ENCODE measurements at regions not wholly inside any gene's neighbourhood (a gene's known extent, or its start where the extent isn't known, plus 50 kb on each side); places are given as distances from the start of the nearest gene placed in this dataset.

GRCh38 chr1:229896861-229897260 is 170.2 kb upstream of the GALNT2 start:
- Mint-ChIP-seq H3K4me3 (ENCODE audit: unreplicated experiment) (no peak overlapping the region), H3K36me3 (ENCODE audit: insufficient read depth, unreplicated experiment) (no peaks in the 10 kb centered on the region), H3K4me1 (ENCODE audit: low read depth, unreplicated experiment) (peaks cover 12% of the 10 kb centered on the region), H3K27me3 (ENCODE audit: insufficient read depth, unreplicated experiment) (no peaks in the 10 kb centered on the region), H3K9me3 (ENCODE audit: unreplicated experiment) (peaks cover 7% of the 10 kb centered on the region), H3K27ac (ENCODE audit: unreplicated experiment) (no peak overlapping the region)
- H3K36me3 ChIP-seq (ENCODE audit: control insufficient read depth, insufficient read depth, low read length): no peaks in the 10 kb centered on the region
- ChIA-PET POLR2A (no interaction called here), CTCF (no interaction called here)
- no peak for DNase-seq
- no TSS peak for BruUV-seq (replicated peaks)
- intact Hi-C loops (cut with micrococcal nuclease; ENCODE audit: unreplicated experiment): no loop called here
- no peaks in the 10 kb centered on the region for H3K27me3 ChIP-seq (replicated peaks; ENCODE audit: control insufficient read depth, insufficient read depth, low read length)
- peaks cover 14% of the 10 kb centered on the region for H3K4me1 ChIP-seq
- TF ChIP-seq, protein P1, sequence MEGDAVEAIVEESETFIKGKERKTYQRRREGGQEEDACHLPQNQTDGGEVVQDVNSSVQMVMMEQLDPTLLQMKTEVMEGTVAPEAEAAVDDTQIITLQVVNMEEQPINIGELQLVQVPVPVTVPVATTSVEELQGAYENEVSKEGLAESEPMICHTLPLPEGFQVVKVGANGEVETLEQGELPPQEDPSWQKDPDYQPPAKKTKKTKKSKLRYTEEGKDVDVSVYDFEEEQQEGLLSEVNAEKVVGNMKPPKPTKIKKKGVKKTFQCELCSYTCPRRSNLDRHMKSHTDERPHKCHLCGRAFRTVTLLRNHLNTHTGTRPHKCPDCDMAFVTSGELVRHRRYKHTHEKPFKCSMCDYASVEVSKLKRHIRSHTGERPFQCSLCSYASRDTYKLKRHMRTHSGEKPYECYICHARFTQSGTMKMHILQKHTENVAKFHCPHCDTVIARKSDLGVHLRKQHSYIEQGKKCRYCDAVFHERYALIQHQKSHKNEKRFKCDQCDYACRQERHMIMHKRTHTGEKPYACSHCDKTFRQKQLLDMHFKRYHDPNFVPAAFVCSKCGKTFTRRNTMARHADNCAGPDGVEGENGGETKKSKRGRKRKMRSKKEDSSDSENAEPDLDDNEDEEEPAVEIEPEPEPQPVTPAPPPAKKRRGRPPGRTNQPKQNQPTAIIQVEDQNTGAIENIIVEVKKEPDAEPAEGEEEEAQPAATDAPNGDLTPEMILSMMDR (IDR thresholded peaks at IDR 0.05; ENCODE audit: insufficient read depth in 1 of 2, low read depth in 1 of 2, low read length in 1 of 2, severe bottlenecking in 1 of 2, unreplicated experiment in 1 of 2): no peak
- no peak overlapping the region for H3K4me3 ChIP-seq (ENCODE audit: low read depth, low read length)
- 0 out of 2 replicates have a peak, but pooled peaks cover 4% of the 10 kb centered on the region for H3K9me3 ChIP-seq

DNA sequence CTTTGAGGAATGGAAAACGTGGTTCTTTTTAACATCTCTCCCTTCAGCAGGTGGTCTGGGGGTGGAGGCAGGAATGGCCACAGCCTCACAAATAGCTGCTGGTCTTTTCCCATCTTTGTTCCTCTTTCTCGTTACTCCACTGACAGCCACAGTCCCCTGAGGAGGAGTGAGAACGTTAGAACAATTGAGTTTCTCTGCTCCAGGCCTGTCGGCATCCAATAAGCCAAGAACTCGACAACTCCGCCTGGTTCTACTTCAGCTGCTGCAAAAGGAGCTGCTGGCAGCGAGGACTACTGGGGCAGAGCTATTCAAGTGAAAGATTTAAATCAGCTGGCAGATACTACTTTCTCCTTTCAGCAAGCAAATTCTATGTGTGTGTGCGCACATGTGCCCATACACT is 169.5 kb upstream of the GALNT2 start:
- TF ChIP-seq, protein P1 (IDR thresholded peaks at IDR 0.05; ENCODE audit: insufficient read depth in 1 of 2, low read depth in 1 of 2, low read length in 1 of 2, severe bottlenecking in 1 of 2, unreplicated experiment in 1 of 2): no peak
- POLR2A ChIA-PET: no interaction called here
- H3K9me3 Mint-ChIP-seq (ENCODE audit: unreplicated experiment): peaks cover 12% of the 10 kb centered on the region
- H3K4me1 Mint-ChIP-seq (ENCODE audit: low read depth, unreplicated experiment): peaks cover 10% of the 10 kb centered on the region
- no TSS peak for BruUV-seq (replicated peaks)
- no peaks in the 10 kb centered on the region for H3K36me3 Mint-ChIP-seq (ENCODE audit: insufficient read depth, unreplicated experiment)
- no peak overlapping the region for H3K4me3 Mint-ChIP-seq (ENCODE audit: unreplicated experiment)
- H3K27me3 ChIP-seq (replicated peaks; ENCODE audit: control insufficient read depth, insufficient read depth, low read length): no peaks in the 10 kb centered on the region
- DNase-seq: no peak
- CTCF ChIA-PET: no interaction called here
- H3K36me3 ChIP-seq (ENCODE audit: control insufficient read depth, insufficient read depth, low read length): no peaks in the 10 kb centered on the region
- H3K4me3 ChIP-seq (ENCODE audit: low read depth, low read length): no peak overlapping the region
- no peak overlapping the region for H3K27ac Mint-ChIP-seq (ENCODE audit: unreplicated experiment)
- H3K9me3 ChIP-seq: 0 out of 2 replicates have a peak, but pooled peaks cover 4% of the 10 kb centered on the region
- peaks cover 8% of the 10 kb centered on the region for H3K4me1 ChIP-seq
- no peaks in the 10 kb centered on the region for H3K27me3 Mint-ChIP-seq (ENCODE audit: insufficient read depth, unreplicated experiment)
- intact Hi-C loops (cut with micrococcal nuclease; ENCODE audit: unreplicated experiment): no loop called here

- peaks cover 7% of the 10 kb centered on the region; the same call in 1 of the 2 replicates for H3K9me3 ChIP-seq
- H3K4me3 ChIP-seq (ENCODE audit: low read depth, low read length): no peak overlapping the region
- Mint-ChIP-seq H3K9me3 (ENCODE audit: unreplicated experiment) (peaks cover 12% of the 10 kb centered on the region), H3K4me3 (ENCODE audit: unreplicated experiment) (no peak overlapping the region), H3K36me3 (ENCODE audit: insufficient read depth, unreplicated experiment) (no peaks in the 10 kb centered on the region), H3K4me1 (ENCODE audit: low read depth, unreplicated experiment) (no peaks in the 10 kb centered on the region), H3K27ac (ENCODE audit: unreplicated experiment) (no peak overlapping the region), H3K27me3 (ENCODE audit: insufficient read depth, unreplicated experiment) (peaks cover 3% of the 10 kb centered on the region)
- no peaks in the 10 kb centered on the region for H3K36me3 ChIP-seq (ENCODE audit: control insufficient read depth, insufficient read depth, low read length)
- CTCF ChIA-PET: no interaction called here
- no TSS peak for BruUV-seq (replicated peaks)
- POLR2A ChIA-PET: no interaction called here
- no peaks in the 10 kb centered on the region for H3K27me3 ChIP-seq (replicated peaks; ENCODE audit: control insufficient read depth, insufficient read depth, low read length)
- H3K4me1 ChIP-seq: no peaks in the 10 kb centered on the region
- intact Hi-C loops (cut with micrococcal nuclease; ENCODE audit: unreplicated experiment): no loop called here
- TF ChIP-seq, protein P1 (IDR thresholded peaks at IDR 0.05; ENCODE audit: insufficient read depth in 1 of 2, low read depth in 1 of 2, low read length in 1 of 2, severe bottlenecking in 1 of 2, unreplicated experiment in 1 of 2): no peak
- DNase-seq: no peak
Measured at GRCh38 chr1:229900220-229900619, 166.8 kb upstream of the GALNT2 start.

All from Caco-2 (cell line).